DOHH2 (cell line): ENCODE measurements at regions not wholly inside any gene's neighbourhood (a gene's known extent, or its start where the extent isn't known, plus 50 kb on each side); places are given as distances from the start of the nearest gene placed in this dataset.

Experiments used
- H3F3A ChIP-seq: fragments of 200-600 bp; sonication (generic), shearing (Covaris generic); 2 replicates; pipeline ENCODE4 v1.6.0; 2016; ENCODE audit warnings: antibody characterized with exemption, mild to moderate bottlenecking; ENCODE audit not compliant: control insufficient read depth, insufficient read depth
- H3K27ac ChIP-seq: fragments of 200-600 bp; sonication (generic); 2 replicates; pipeline ENCODE4 v1.5.1; 2014; ENCODE audit warnings: low read depth, mild to moderate bottlenecking, low read length, moderate library complexity
- H3K27me3 ChIP-seq: fragments of 200-600 bp; sonication (generic); 2 replicates; pipeline ENCODE4 v1.6.1; 2014; ENCODE audit warnings: mild to moderate bottlenecking, low read length, mixed read lengths; ENCODE audit not compliant: control insufficient read depth
- H3K36me3 ChIP-seq: fragments of 200-600 bp; sonication (generic); 2 replicates; pipeline ENCODE4 v1.6.1; 2014; ENCODE audit warnings: mild to moderate bottlenecking, low read length, moderate library complexity, mixed read lengths; ENCODE audit not compliant: control insufficient read depth
- H3K4me1 ChIP-seq: fragments of 200-600 bp; sonication (generic); 2 replicates; pipeline ENCODE4 v1.6.1; 2014; ENCODE audit warnings: mild to moderate bottlenecking, low read length, mixed read lengths; ENCODE audit not compliant: control insufficient read depth
- H3K4me2 ChIP-seq: fragments of 200-600 bp; sonication (generic); 2 replicates; pipeline ENCODE4 v1.6.0; 2014; ENCODE audit warnings: mild to moderate bottlenecking, low read length, moderate library complexity
- H3K4me3 ChIP-seq: fragments of 200-600 bp; sonication (generic); 2 replicates; pipeline ENCODE4 v1.5.1; 2014; ENCODE audit warnings: mild to moderate bottlenecking, low read length, mixed read lengths
- H3K79me2 ChIP-seq: fragments of 200-600 bp; sonication (generic); 2 replicates; pipeline ENCODE4 v1.6.1; 2014; ENCODE audit warnings: mild to moderate bottlenecking, low read length, mixed read lengths; ENCODE audit not compliant: control insufficient read depth
- H3K9me2 ChIP-seq: fragments of 200-600 bp; sonication (generic); replicated peaks from 2 replicates; pipeline ENCODE4 v1.6.1; 2014; ENCODE audit warnings: mild to moderate bottlenecking, low read length, mixed read lengths; ENCODE audit not compliant: control insufficient read depth
- H3K9me3 ChIP-seq: fragments of 200-600 bp; sonication (generic); 2 replicates; pipeline ENCODE4 v1.6.1; 2014; ENCODE audit warnings: antibody characterized with exemption, low read length, mixed read lengths; ENCODE audit not compliant: control insufficient read depth, insufficient read depth
- H4K20me1 ChIP-seq: fragments of 200-600 bp; sonication (generic); 2 replicates; pipeline ENCODE4 v1.6.0; 2014; ENCODE audit warnings: low read depth, mild to moderate bottlenecking, antibody characterized with exemption, low read length, moderate library complexity; ENCODE audit not compliant: control insufficient read depth, insufficient read depth
- CTCF ChIP-seq: fragments of 200-600 bp; sonication (generic); IDR thresholded peaks from one replicate; pipeline ENCODE4 v1.5.1; 2014; ENCODE audit warnings: antibody characterized with exemption, mild to moderate bottlenecking, low read depth, low read length; ENCODE audit not compliant: poor library complexity, severe bottlenecking
- EZH2phosphoT487 ChIP-seq: fragments of 200-600 bp; sonication (generic); IDR thresholded peaks from 2 replicates; pipeline ENCODE4 v1.6.1; 2017; ENCODE audit warnings: borderline replicate concordance, mild to moderate bottlenecking, antibody characterized with exemption, low read length, moderate library complexity, mixed read lengths

GRCh38 chr7:24152356-24152755, 131.6 kb upstream of the NPY start:
- TF ChIP-seq CTCF: no peak
- no peak for TF ChIP-seq EZH2phosphoT487
- Histone ChIP-seq H3K27ac (no peak overlapping the region), H3K4me3 (no peak overlapping the region), H3K79me2 (no peaks in the 10 kb centered on the region), H3F3A (no peaks in the 10 kb centered on the region), H3K27me3 (no peaks in the 10 kb centered on the region), H3K36me3 (no peaks in the 10 kb centered on the region), H3K4me2 (no peak overlapping the region), H3K9me2 (no peaks in the 10 kb centered on the region), H3K4me1 (no peaks in the 10 kb centered on the region), H4K20me1 (no peaks in the 10 kb centered on the region), H3K9me3 (no peaks in the 10 kb centered on the region)

- no peak overlapping the region for H3K27ac ChIP-seq
Measured at GRCh38 chr7:24152877-24153472, 131.0 kb upstream of the NPY start.

GRCh38 chr7:24157666-24158065, 126.3 kb upstream of the NPY start:
- no peaks in the 10 kb centered on the region for H3K27me3 ChIP-seq

More at GRCh38 chr7:24152877-24153472, 131.0 kb upstream of the NPY start:
- Histone ChIP-seq H3K9me2 (no peaks in the 10 kb centered on the region), H3K4me1 (no peaks in the 10 kb centered on the region), H3K9me3 (no peaks in the 10 kb centered on the region), H3F3A (no peaks in the 10 kb centered on the region), H3K4me3 (no peak overlapping the region), H3K4me2 (no peak overlapping the region), H4K20me1 (no peaks in the 10 kb centered on the region), H3K36me3 (no peaks in the 10 kb centered on the region), H3K79me2 (no peaks in the 10 kb centered on the region), H3K27me3 (no peaks in the 10 kb centered on the region)
- TF ChIP-seq EZH2phosphoT487 (no peak), CTCF (no peak)

More at GRCh38 chr7:24157666-24158065, 126.3 kb upstream of the NPY start:
- no peak overlapping the region for H3K27ac ChIP-seq
- H3K79me2 ChIP-seq: no peaks in the 10 kb centered on the region
- H3K9me2 ChIP-seq: no peaks in the 10 kb centered on the region
- TF ChIP-seq EZH2phosphoT487 (no peak), CTCF (no peak)
- no peaks in the 10 kb centered on the region for H3F3A ChIP-seq
- no peaks in the 10 kb centered on the region for H3K36me3 ChIP-seq
- no peaks in the 10 kb centered on the region for H3K4me1 ChIP-seq
- no peaks in the 10 kb centered on the region for H4K20me1 ChIP-seq
- H3K4me2 ChIP-seq: no peak overlapping the region
- H3K9me3 ChIP-seq: no peaks in the 10 kb centered on the region
- H3K4me3 ChIP-seq: no peak overlapping the region
